H1 (cell line): ENCODE measurements at regions not wholly inside any gene's neighbourhood (a gene's known extent, or its start where the extent isn't known, plus 50 kb on each side); places are given as distances from the start of the nearest gene placed in this dataset.

Experiments used
- CTCF ChIA-PET: fragments of 300-600 bp; sonication (Branson Sonifier 250); formaldehyde crosslinking; loops from one replicate; lab custom pipeline; 2021; ENCODE audit not compliant: partially characterized antibody; lab: Charles Lee
- POLR2A ChIA-PET: fragments of 300-600 bp; sonication (Branson Sonifier 250); formaldehyde crosslinking; loops from one replicate; lab custom pipeline; 2021; ENCODE audit warnings: inconsistent platforms; ENCODE audit not compliant: partially characterized antibody; lab: Charles Lee
- DNase-seq, 2 experiments: peaks; one replicate each; pipeline versions ENCODE4 v3.0.0 to v3.0.0-alpha.2; 2010 to 2022; ENCODE audit warnings: low spot score in 2 of 2, low read depth in 1 of 2, mixed read lengths in 1 of 2
- FAIRE-seq: peaks from 2 replicates; lab custom pipeline; 2011; peaks lifted over from hg19 to GRCh38; lab: Jason Lieb, UNC
- H2AFZ ChIP-seq: 2 replicates; pipeline ENCODE4 v1.8.1; 2012; ENCODE audit warnings: low read length, inconsistent platforms
- H2AK5ac ChIP-seq: 2 replicates; pipeline ENCODE4 v1.6.1; 2013; ENCODE audit warnings: low read depth, low read length
- H2BK120ac ChIP-seq: replicated peaks from 2 replicates; pipeline ENCODE3; 2013; ENCODE audit warnings: low read depth, low read length, inconsistent platforms
- H2BK12ac ChIP-seq: 2 replicates; pipeline ENCODE4 v1.6.1; 2013; ENCODE audit warnings: low read depth, low read length
- H2BK15ac ChIP-seq: 2 replicates; pipeline ENCODE4 v1.6.1; 2013; ENCODE audit warnings: low read length
- H2BK20ac ChIP-seq: 2 replicates; pipeline ENCODE4 v1.6.1; 2013; ENCODE audit warnings: low read length
- H2BK5ac ChIP-seq: 2 replicates; pipeline ENCODE4 v1.6.1; 2013; ENCODE audit warnings: low read depth, low read length
- H3K14ac ChIP-seq: 2 replicates; pipeline ENCODE4 v1.6.1; 2013; ENCODE audit warnings: inconsistent platforms; ENCODE audit not compliant: insufficient read length
- H3K18ac ChIP-seq: 2 replicates; pipeline ENCODE4 v1.6.1; 2013; ENCODE audit warnings: low read length; ENCODE audit errors: extremely low read depth
- H3K23ac ChIP-seq: 2 replicates; pipeline ENCODE4 v1.6.1; 2013; ENCODE audit warnings: inconsistent platforms; ENCODE audit not compliant: insufficient read length
- H3K23me2 ChIP-seq: 2 replicates; pipeline ENCODE4 v1.6.1; 2013; ENCODE audit warnings: low read depth, low read length
- H3K27ac ChIP-seq: 2 replicates; pipeline ENCODE4 v1.6.1; 2011; ENCODE audit warnings: low read depth, low read length, inconsistent platforms
- H3K27me3 ChIP-seq, 4 experiments: replicated peaks in 1 of 4; 1 replicate in 1 of 4; 2 replicates in 3 of 4; pipeline versions ENCODE4 v1.6.1 to v1.8.1; 2011 to 2013; ENCODE audit warnings: low read length in 3 of 4, mild to moderate bottlenecking in 3 of 4, inconsistent platforms in 2 of 4, mixed read lengths in 2 of 4, moderate library complexity in 1 of 4; ENCODE audit not compliant: control insufficient read depth in 3 of 4, insufficient read depth in 3 of 4; ENCODE audit errors: extremely low read depth in 1 of 4
- H3K36me3 ChIP-seq, 4 experiments: 2 replicates each; pipeline versions ENCODE4 v1.6.1 to v1.8.1; 2011 to 2013; ENCODE audit warnings: mild to moderate bottlenecking in 4 of 4, low read length in 3 of 4, moderate library complexity in 2 of 4, control low read depth in 1 of 4, inconsistent platforms in 1 of 4; ENCODE audit not compliant: insufficient read depth in 4 of 4, control insufficient read depth in 2 of 4
- H3K4ac ChIP-seq: replicated peaks from 2 replicates; pipeline ENCODE3; 2013; ENCODE audit warnings: low read length, low read depth, mixed read lengths, inconsistent platforms; ENCODE audit not compliant: insufficient read length
- H3K4me1 ChIP-seq, 4 experiments: replicated peaks in 1 of 4; 1 replicate in 1 of 4; 2 replicates in 3 of 4; pipeline versions ENCODE4 v1.6.1 to v1.8.1; 2011 to 2013; ENCODE audit warnings: low read length in 3 of 4, inconsistent platforms in 2 of 4, mixed read lengths in 1 of 4; ENCODE audit not compliant: insufficient read depth in 4 of 4, control insufficient read depth in 3 of 4
- H3K4me2 ChIP-seq, 2 experiments: 2 replicates each; pipeline versions ENCODE4 v1.6.1 to v1.8.1; 2011 to 2013; ENCODE audit warnings: low read depth in 2 of 2, low read length in 2 of 2, control low read depth in 1 of 2, inconsistent platforms in 1 of 2, mild to moderate bottlenecking in 1 of 2; ENCODE audit not compliant: insufficient read depth in 1 of 2
- H3K4me3 ChIP-seq, 4 experiments: fragments of 200-600, 300-600 bp in 1 of 4; sonication (generic), shearing (Covaris generic), sonication (Bioruptor Twin) in 1 of 4; 2 replicates each; pipeline versions ENCODE4 v1.5.1 to v1.8.1; 2011 to 2016; ENCODE audit warnings: low read length in 4 of 4, low read depth in 3 of 4, control low read depth in 2 of 4, inconsistent platforms in 2 of 4, mild to moderate bottlenecking in 2 of 4, mixed read lengths in 1 of 4, moderate library complexity in 1 of 4; ENCODE audit not compliant: insufficient read depth in 2 of 4; ENCODE audit errors: extremely low read depth in 1 of 4
- H3K56ac ChIP-seq: replicated peaks from 2 replicates; pipeline ENCODE3; 2013; ENCODE audit warnings: low read depth, mild to moderate bottlenecking, mixed read lengths, low read length, inconsistent platforms; ENCODE audit not compliant: insufficient read length
- H3K79me1 ChIP-seq: 2 replicates; pipeline ENCODE4 v1.6.1; 2013; ENCODE audit warnings: low read depth, low read length, control low read depth
- H3K79me2 ChIP-seq, 2 experiments: 2 replicates each; pipeline versions ENCODE4 v1.6.1 to v1.8.1; 2012 to 2013; ENCODE audit warnings: low read length in 2 of 2, mild to moderate bottlenecking in 2 of 2, inconsistent platforms in 1 of 2; ENCODE audit not compliant: insufficient read depth in 2 of 2, control insufficient read depth in 1 of 2
- H3K9ac ChIP-seq, 4 experiments: replicated peaks in 1 of 4; 1 replicate in 1 of 4; 2 replicates in 3 of 4; pipeline versions ENCODE4 v1.6.1 to v1.8.1; 2011 to 2013; ENCODE audit warnings: low read depth in 3 of 4, low read length in 3 of 4, control low read depth in 2 of 4, mild to moderate bottlenecking in 2 of 4, moderate library complexity in 2 of 4, inconsistent platforms in 1 of 4; ENCODE audit errors: extremely low read depth in 1 of 4
- H3K9me3 ChIP-seq, 2 experiments: 2 replicates each; pipeline versions ENCODE4 v1.6.1 to v1.8.1; 2012 to 2013; ENCODE audit warnings: mild to moderate bottlenecking in 2 of 2, moderate library complexity in 2 of 2, control low read depth in 1 of 2, inconsistent platforms in 1 of 2, low read depth in 1 of 2, low read length in 1 of 2, mixed read lengths in 1 of 2; ENCODE audit not compliant: insufficient read depth in 2 of 2
- H4K20me1 ChIP-seq, 2 experiments: replicated peaks in 1 of 2; 2 replicates each; pipeline versions ENCODE3 to v1.8.1; 2011 to 2013; ENCODE audit warnings: inconsistent platforms in 2 of 2, low read length in 2 of 2, mild to moderate bottlenecking in 1 of 2; ENCODE audit not compliant: insufficient read depth in 2 of 2, control insufficient read depth in 1 of 2
- H4K5ac ChIP-seq: 2 replicates; pipeline ENCODE4 v1.6.1; 2013; ENCODE audit warnings: low read length, low read depth, mixed read lengths, inconsistent platforms; ENCODE audit not compliant: insufficient read length
- H4K8ac ChIP-seq: 2 replicates; pipeline ENCODE4 v1.8.0; 2013; ENCODE audit warnings: mild to moderate bottlenecking, moderate library complexity, low read length, inconsistent platforms; ENCODE audit not compliant: insufficient read depth; ENCODE audit errors: extremely low read depth
- H4K91ac ChIP-seq: replicated peaks from 2 replicates; pipeline ENCODE3; 2013; ENCODE audit warnings: low read length, mixed read lengths, inconsistent platforms; ENCODE audit not compliant: insufficient read length
- CHD2 ChIP-seq: IDR thresholded peaks from 2 replicates; pipeline ENCODE4 v1.6.1; 2012; ENCODE audit warnings: low read length, improper control_type of control experiment
- CREB1 ChIP-seq: IDR thresholded peaks from 2 replicates; pipeline ENCODE4 v1.6.1; 2012; ENCODE audit warnings: inconsistent platforms
- EP300 ChIP-seq, 2 experiments: IDR thresholded peaks; 1 replicate in 1 of 2; 2 replicates in 1 of 2; pipeline ENCODE4 v1.6.1; 2011 to 2012; ENCODE audit warnings: low read depth in 2 of 2, low read length in 2 of 2, mild to moderate bottlenecking in 2 of 2, borderline replicate concordance in 1 of 2, inconsistent platforms in 1 of 2, moderate library complexity in 1 of 2
- KDM1A ChIP-seq: fragments of 200-600, 300-600 bp; sonication (generic); IDR thresholded peaks from 2 replicates; pipeline ENCODE4 v1.7.1; 2016; ENCODE audit warnings: mild to moderate bottlenecking, low read length, borderline replicate concordance
- KDM4A ChIP-seq: IDR thresholded peaks from one replicate; pipeline ENCODE4 v1.7.1; 2012; ENCODE audit warnings: low read depth, mild to moderate bottlenecking, moderate library complexity, low read length, inconsistent platforms; ENCODE audit not compliant: severe bottlenecking
- SP4 ChIP-seq: IDR thresholded peaks from 2 replicates; pipeline ENCODE4 v1.6.1; 2012; ENCODE audit warnings: low read length, inconsistent platforms
- TEAD4 ChIP-seq: IDR thresholded peaks from 2 replicates; pipeline ENCODE4 v1.6.1; 2012; ENCODE audit warnings: low read depth, low read length, inconsistent platforms, mixed read lengths
- ZNF274 ChIP-seq: IDR thresholded peaks from 2 replicates; pipeline ENCODE4 v1.7.0; 2012; ENCODE audit warnings: low read length, borderline replicate concordance; ENCODE audit errors: extremely low read depth
- WGBS, 2 experiments: shearing (Covaris generic) in 1 of 2; methylation state at CpG; one replicate each; pipeline versions ENCODE4 v1.1.6 to v1.1.7; 2013 to 2015; ENCODE audit warnings: low lambda C conversion rate in 2 of 2, mixed read lengths in 2 of 2, inconsistent platforms in 1 of 2, low coverage in 1 of 2, missing lambda C conversion rate in 1 of 2; ENCODE audit not compliant: insufficient replicate concordance in 2 of 2, insufficient coverage in 1 of 2, insufficient read length in 1 of 2; ENCODE audit errors: extremely low coverage in 1 of 2, missing lambda C conversion rate in 1 of 2; 5-methylcytosine and 5-hydroxymethylcytosine counted together
- TF ChIP-seq, protein P1 (sequence below): IDR thresholded peaks from 2 replicates; pipeline ENCODE4 v1.6.1; 2012; ENCODE audit warnings: inconsistent platforms

DNA sequence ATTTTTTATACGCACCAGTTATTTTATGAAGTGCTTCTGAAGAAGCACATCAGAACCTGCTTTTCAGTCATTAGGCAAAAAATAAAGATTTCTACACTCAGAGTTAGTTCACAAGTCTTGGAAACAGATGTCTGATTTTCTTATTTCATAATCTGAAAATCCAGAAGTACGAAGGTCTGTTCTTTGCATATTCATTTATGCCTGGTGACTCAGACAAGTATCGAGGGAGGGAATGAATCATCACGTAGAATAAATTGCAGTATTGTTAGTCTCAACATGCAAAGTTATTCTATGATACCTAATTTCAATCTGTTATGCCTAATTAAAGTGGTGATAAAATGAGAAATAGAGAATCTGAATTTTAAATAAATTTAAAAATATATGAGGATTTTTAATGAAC is 113.6 kb upstream of the SEM1 start:
- H3K27ac ChIP-seq = no peak overlapping the region
- H3K9ac ChIP-seq = no peak overlapping the region
- H4K8ac ChIP-seq = no peak overlapping the region
- H3K27me3 ChIP-seq = no peaks in the 10 kb centered on the region
- no peaks in the 10 kb centered on the region for H4K20me1 ChIP-seq
- no peaks in the 10 kb centered on the region for H3K9me3 ChIP-seq
- H4K91ac ChIP-seq = no peak overlapping the region
- H3K18ac ChIP-seq = no peak overlapping the region
- no peak overlapping the region for H3K23ac ChIP-seq
- H3K4me2 ChIP-seq = no peak overlapping the region
- CTCF ChIA-PET = no interaction called here
- H3K4me3 ChIP-seq = no peak overlapping the region
- H2BK120ac ChIP-seq = no peak overlapping the region
- H3K4ac ChIP-seq = no peak overlapping the region
- H2BK20ac ChIP-seq = no peak overlapping the region
- H2BK15ac ChIP-seq = no peak overlapping the region
- H3K23me2 ChIP-seq = no peaks in the 10 kb centered on the region
- H3K36me3 ChIP-seq = no peaks in the 10 kb centered on the region
- FAIRE-seq (no peak), DNase-seq (no peak)
- POLR2A ChIA-PET = no interaction called here
- no peak overlapping the region for H4K5ac ChIP-seq
- H3K4me1 ChIP-seq = no peaks in the 10 kb centered on the region
- no peak overlapping the region for H3K56ac ChIP-seq
- H2AFZ ChIP-seq = no peak overlapping the region
- no peaks in the 10 kb centered on the region for H3K79me2 ChIP-seq
- H2BK5ac ChIP-seq = no peak overlapping the region
- WGBS, 2 experiments = 96% methylated on average over 4 of the region's 4 CpGs; no CpG with 5 or more reads in 1 of the 2 experiments
- no peaks in the 10 kb centered on the region for H3K79me1 ChIP-seq
- H2BK12ac ChIP-seq = no peak overlapping the region
- no peak overlapping the region for H2AK5ac ChIP-seq
- H3K14ac ChIP-seq = no peak overlapping the region
- TF ChIP-seq TEAD4 (no peak), KDM1A (no peak), KDM4A (no peak), SP4 (no peak), EP300 (IDR thresholded peaks at IDR 0.05; ENCODE audit: borderline replicate concordance in 1 of 2, low read depth in 2 of 2, low read length in 2 of 2) (no peak), CREB1 (no peak), CHD2 (no peak), ZNF274 (no peak)
- TF ChIP-seq, protein P1, sequence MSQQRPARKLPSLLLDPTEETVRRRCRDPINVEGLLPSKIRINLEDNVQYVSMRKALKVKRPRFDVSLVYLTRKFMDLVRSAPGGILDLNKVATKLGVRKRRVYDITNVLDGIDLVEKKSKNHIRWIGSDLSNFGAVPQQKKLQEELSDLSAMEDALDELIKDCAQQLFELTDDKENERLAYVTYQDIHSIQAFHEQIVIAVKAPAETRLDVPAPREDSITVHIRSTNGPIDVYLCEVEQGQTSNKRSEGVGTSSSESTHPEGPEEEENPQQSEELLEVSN = no peak
